ENCODE measurements at regions not wholly inside any gene's neighbourhood (a gene's known extent, or its start where the extent isn't known, plus 50 kb on each side); places are given as distances from the start of the nearest gene placed in this dataset.

DNA sequence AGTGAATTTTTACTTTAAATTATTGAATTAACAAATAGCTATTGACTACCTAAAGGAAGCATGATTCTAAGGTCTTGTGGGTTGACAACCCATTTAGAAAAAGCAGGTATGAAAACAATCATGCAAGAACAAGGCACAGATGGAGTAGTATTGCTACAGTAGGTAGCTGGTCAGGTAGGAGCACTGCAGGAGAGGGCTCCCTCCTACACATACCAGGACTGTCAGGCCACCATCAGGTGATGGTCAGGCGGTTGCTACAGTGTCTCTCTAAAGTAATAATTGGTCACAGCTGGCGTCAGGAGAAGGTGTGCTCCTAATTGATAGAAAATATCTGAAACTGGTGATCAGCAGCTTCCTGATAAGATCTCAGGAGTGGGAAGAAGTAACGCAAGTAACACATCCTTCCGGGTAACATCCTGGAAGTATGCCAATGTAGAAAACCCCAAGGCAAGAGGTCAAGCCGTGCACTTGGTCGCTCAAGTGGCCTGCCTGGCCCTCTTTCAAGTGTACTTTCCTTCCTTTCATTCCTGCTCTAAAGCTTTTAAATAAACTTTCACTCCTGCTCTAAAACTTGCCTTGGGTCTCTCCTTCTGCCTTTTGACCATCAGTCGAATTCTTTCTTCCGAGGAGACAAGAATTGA is 486.5 kb downstream of the TMEM114 start:
- Histone ChIP-seq H3K4me2 (ENCODE audit: low read depth, low read length, poor library complexity, severe bottlenecking) (no peak overlapping the region), H4K20me1 (ENCODE audit: low read depth, low read length) (no peaks in the 10 kb centered on the region), H3K27ac (ENCODE audit: low read depth, low read length) (no peak overlapping the region), H3K9ac (ENCODE audit: low read length) (no peak overlapping the region), H3K9me2 (replicated peaks; ENCODE audit: insufficient read depth, low read length) (no peaks in the 10 kb centered on the region), H3K9me3 (ENCODE audit: insufficient read depth, low read length) (no peaks in the 10 kb centered on the region), H2AFZ (ENCODE audit: low read depth, low read length, severe bottlenecking) (no peak overlapping the region), H3K27me3 (ENCODE audit: low read length) (no peaks in the 10 kb centered on the region), H3K4me3 (ENCODE audit: insufficient read depth, low read length, poor library complexity, severe bottlenecking) (no peak overlapping the region), H3K79me2 (ENCODE audit: insufficient read depth, low read length) (no peaks in the 10 kb centered on the region), H3F3A (ENCODE audit: insufficient read depth) (no peaks in the 10 kb centered on the region), H3K36me3 (ENCODE audit: low read length) (no peaks in the 10 kb centered on the region)
- TF ChIP-seq, protein P1, sequence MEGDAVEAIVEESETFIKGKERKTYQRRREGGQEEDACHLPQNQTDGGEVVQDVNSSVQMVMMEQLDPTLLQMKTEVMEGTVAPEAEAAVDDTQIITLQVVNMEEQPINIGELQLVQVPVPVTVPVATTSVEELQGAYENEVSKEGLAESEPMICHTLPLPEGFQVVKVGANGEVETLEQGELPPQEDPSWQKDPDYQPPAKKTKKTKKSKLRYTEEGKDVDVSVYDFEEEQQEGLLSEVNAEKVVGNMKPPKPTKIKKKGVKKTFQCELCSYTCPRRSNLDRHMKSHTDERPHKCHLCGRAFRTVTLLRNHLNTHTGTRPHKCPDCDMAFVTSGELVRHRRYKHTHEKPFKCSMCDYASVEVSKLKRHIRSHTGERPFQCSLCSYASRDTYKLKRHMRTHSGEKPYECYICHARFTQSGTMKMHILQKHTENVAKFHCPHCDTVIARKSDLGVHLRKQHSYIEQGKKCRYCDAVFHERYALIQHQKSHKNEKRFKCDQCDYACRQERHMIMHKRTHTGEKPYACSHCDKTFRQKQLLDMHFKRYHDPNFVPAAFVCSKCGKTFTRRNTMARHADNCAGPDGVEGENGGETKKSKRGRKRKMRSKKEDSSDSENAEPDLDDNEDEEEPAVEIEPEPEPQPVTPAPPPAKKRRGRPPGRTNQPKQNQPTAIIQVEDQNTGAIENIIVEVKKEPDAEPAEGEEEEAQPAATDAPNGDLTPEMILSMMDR (IDR thresholded peaks at IDR 0.05; ENCODE audit: insufficient read depth, low read length, poor library complexity, severe bottlenecking), result no peak
- no peak for TF ChIP-seq EZH2phosphoT487 (conservative IDR thresholded peaks at IDR 0.05; ENCODE audit: low read length)

DNA sequence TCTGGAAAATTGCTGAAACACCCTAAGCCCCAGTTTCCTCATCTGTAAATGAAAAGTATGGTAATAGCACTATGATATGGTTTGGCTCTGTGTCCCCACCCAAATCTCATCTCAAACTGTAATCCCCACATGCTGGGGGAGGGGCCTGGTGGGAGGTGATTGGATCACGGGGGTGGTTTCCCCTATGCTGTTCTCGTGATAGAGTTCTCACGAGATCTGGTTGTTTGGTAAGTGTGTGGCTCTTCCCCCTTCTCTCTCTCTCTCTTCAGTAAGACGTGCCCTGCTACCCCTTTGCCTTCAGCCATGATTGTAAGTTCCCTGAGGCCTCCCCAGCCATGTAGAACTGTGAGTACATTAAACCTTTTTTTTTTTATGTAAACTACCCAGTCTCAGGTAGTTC is 490.7 kb downstream of the TMEM114 start:
- Histone ChIP-seq H3K9me2 (replicated peaks; ENCODE audit: insufficient read depth, low read length) (no peaks in the 10 kb centered on the region), H3K27ac (ENCODE audit: low read depth, low read length) (no peak overlapping the region), H3K36me3 (ENCODE audit: low read length) (no peaks in the 10 kb centered on the region), H4K20me1 (ENCODE audit: low read depth, low read length) (no peaks in the 10 kb centered on the region), H3K4me3 (ENCODE audit: insufficient read depth, low read length, poor library complexity, severe bottlenecking) (no peak overlapping the region), H3K9ac (ENCODE audit: low read length) (no peak overlapping the region), H3K4me2 (ENCODE audit: low read depth, low read length, poor library complexity, severe bottlenecking) (no peak overlapping the region), H3F3A (ENCODE audit: insufficient read depth) (no peaks in the 10 kb centered on the region), H3K9me3 (ENCODE audit: insufficient read depth, low read length) (no peaks in the 10 kb centered on the region), H3K79me2 (ENCODE audit: insufficient read depth, low read length) (no peaks in the 10 kb centered on the region), H2AFZ (ENCODE audit: low read depth, low read length, severe bottlenecking) (no peak overlapping the region), H3K27me3 (ENCODE audit: low read length) (no peaks in the 10 kb centered on the region)
- TF ChIP-seq EZH2phosphoT487 (conservative IDR thresholded peaks at IDR 0.05; ENCODE audit: low read length), result no peak
- TF ChIP-seq, protein P1 (IDR thresholded peaks at IDR 0.05; ENCODE audit: insufficient read depth, low read length, poor library complexity, severe bottlenecking), result no peak

DNA sequence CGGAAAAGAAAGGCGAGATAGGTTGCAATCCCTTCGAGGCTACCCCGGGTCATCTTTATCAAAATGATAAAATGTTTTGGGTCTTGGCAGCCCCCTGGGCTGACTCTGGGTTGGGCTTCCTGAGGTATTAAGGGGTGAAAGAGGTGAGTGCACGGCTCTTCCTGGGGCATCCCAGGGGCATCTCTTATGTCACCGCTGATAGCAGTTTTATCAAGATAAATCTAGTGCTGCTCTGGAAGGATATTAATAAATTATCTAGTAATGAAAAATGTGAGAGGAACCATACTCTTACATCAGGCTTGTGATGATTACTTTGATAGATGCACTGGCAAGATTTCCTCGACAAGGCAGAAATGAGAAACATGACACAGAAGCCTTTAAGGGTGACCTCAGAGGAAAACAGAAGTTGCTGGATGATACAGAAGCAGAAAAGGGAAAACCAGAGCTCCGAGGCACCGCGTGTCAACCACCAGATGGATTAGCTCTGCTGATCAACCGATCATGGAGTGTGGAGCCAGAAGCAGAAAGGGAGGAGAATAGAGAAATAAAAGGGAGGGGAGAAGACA is 491.3 kb downstream of the TMEM114 start:
- Histone ChIP-seq H3K9me3 (ENCODE audit: insufficient read depth, low read length) (no peaks in the 10 kb centered on the region), H3K27me3 (ENCODE audit: low read length) (no peaks in the 10 kb centered on the region), H3K9me2 (replicated peaks; ENCODE audit: insufficient read depth, low read length) (no peaks in the 10 kb centered on the region), H3K9ac (ENCODE audit: low read length) (no peak overlapping the region), H4K20me1 (ENCODE audit: low read depth, low read length) (no peaks in the 10 kb centered on the region), H3K36me3 (ENCODE audit: low read length) (no peaks in the 10 kb centered on the region), H3K27ac (ENCODE audit: low read depth, low read length) (no peak overlapping the region), H3K4me3 (ENCODE audit: insufficient read depth, low read length, poor library complexity, severe bottlenecking) (no peak overlapping the region), H3F3A (ENCODE audit: insufficient read depth) (no peaks in the 10 kb centered on the region), H3K4me2 (ENCODE audit: low read depth, low read length, poor library complexity, severe bottlenecking) (no peak overlapping the region), H3K79me2 (ENCODE audit: insufficient read depth, low read length) (no peaks in the 10 kb centered on the region), H2AFZ (ENCODE audit: low read depth, low read length, severe bottlenecking) (no peak overlapping the region)
- TF ChIP-seq EZH2phosphoT487 (conservative IDR thresholded peaks at IDR 0.05; ENCODE audit: low read length), result no peak
- TF ChIP-seq, protein P1 (IDR thresholded peaks at IDR 0.05; ENCODE audit: insufficient read depth, low read length, poor library complexity, severe bottlenecking), result no peak
